ENCODE measurements at regions not wholly inside any gene's neighbourhood (a gene's known extent, or its start where the extent isn't known, plus 50 kb on each side); places are given as distances from the start of the nearest gene placed in this dataset.
A peak's percentile ranks its signal among the peaks of the same experiment; 100 is the strongest.
"Not testable (repeated sequence)": the region's sequence is repeated elsewhere in the genome, so short reads cannot be mapped to it uniquely, and the experiment has no call there.

DNA sequence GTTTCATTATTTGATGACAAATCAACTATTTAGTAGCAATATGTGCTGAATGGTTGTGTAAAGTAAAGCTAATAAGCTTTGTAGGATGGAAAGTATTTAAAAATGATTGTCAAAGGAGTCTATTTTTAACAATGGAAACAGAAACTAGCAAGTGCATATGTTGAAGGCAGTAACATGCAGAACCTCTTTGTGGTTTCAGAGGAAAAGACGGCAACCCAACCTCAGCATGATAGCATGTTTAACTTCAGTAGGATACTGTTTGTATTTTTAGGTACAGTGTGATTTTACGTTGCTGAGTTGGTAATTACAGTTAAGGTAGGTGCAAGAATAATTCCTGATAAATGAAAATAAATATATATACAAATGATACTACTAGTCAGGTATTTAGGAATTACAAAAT, 545.4 kb downstream of the CDY1 start:
- not testable (repeated sequence) for DNase-seq (ENCODE audit: low read depth)

DNA sequence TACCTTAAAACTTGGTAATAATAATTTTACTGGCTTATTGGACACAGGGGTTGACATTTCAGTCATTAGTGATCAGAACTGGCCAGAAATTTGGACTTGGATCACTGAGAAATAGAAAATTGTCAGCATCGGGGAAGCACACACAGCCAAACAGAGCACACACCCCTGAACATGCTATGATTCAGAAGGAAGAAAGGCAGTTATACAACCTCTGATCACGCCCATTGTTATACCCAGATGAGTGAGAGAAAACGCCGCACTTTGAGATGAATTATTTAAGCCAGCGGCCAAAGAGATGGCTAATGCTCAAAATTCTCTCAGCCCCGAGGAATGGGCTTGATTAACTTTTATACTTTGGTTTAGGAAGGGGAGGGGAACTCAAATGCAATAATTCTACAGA, 557.4 kb downstream of the CDY1 start:
- not testable (repeated sequence) for DNase-seq (ENCODE audit: low read depth)

DNA sequence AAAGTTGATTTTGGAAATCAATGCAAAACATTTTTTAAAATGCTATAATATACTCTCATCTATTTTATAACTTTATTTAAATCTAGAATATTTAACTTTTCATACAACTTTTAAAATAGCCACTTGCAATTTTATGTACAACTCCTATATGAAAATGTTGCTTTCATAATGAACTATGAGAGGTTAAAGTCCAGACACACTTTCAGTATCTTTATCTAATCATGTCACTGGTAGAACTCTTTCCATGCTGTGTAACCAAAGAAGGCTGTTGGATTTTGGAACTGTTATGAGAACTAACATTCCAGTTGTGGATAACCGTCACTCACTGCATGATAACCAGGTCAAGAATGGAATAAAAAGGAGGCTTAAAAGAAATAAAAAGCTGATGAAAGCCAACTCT, 603.1 kb downstream of the CDY1 start:
- not testable (repeated sequence) for DNase-seq (ENCODE audit: low read depth)

DNA sequence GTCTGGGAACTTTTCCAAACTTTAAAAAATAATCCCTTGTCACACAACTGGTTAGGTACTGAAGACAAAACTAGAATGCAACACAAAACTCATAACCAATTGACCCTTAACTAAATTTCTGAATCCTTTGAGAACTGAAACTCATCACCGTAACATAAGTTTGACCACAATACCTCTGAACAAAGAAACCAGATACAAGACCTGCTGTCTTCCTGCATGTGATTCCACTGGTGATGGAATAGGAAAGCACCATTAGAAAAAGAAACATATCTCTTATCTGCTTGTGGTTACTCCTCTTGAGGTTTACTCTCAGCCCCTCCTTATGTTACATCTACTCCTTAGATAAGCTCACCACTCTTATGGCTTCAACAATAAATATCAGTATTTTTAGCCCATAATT, 603.6 kb downstream of the CDY1 start:
- not testable (repeated sequence) for DNase-seq (ENCODE audit: low read depth)

DNA sequence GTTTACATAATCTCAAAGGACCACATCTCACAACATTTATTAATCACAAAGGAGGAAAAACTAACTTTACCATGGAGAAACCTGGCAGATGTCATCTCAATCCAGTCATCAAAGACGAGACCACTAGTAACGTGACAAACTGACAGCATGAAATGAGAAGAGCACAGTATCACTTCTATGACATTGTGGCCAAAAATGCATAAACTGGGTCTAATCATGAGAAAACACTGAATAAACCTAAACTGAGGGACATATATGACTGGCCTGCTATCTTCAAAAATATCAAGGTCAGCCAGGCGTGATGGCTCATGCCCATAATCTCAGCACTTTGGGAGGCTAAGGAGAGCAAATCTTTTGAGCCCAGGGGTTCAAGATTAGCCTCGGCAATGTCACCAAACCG, 619.0 kb downstream of the CDY1 start:
- not testable (repeated sequence) for DNase-seq (ENCODE audit: low read depth)

DNA sequence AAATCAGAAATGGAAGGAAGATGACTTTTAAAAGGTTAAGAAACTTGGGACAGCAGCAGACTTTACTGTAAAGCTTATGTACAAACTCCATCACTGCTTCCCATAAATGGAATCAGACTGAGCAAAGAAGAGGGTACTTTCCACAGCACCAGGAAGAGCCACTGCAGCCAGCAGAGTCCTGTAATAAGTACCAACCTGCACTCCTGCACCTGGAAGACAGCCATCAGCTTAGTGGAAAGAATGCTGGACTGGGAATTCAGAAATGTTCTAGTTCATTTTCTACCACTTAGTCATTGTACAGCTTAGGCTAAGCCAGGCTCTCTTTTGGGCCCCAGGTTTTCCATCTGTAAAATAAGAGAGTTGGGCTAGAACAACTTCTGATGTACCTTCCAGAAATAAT, 632.3 kb downstream of the CDY1 start:
- not testable (repeated sequence) for DNase-seq (ENCODE audit: low read depth)

DNA sequence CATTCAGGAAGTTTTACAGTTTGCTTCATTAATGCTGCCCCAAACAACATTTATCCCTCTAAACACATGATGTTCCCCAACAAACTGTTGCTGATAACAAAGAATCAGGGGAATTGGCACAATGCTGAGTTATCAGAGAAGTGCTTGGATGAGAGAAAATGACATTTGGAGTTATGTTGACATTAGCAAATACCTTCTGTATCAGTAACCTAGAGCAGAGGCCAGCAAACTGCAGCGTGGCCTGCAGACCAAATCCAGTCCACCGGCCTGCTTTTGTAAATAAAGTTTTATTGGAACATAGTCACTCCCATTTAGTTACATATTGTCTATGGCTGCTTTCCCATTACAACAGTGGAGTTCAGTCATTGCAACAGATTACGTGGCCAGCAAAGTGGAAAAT, 643.5 kb downstream of the CDY1 start:
- not testable (repeated sequence) for DNase-seq (ENCODE audit: low read depth)

DNA sequence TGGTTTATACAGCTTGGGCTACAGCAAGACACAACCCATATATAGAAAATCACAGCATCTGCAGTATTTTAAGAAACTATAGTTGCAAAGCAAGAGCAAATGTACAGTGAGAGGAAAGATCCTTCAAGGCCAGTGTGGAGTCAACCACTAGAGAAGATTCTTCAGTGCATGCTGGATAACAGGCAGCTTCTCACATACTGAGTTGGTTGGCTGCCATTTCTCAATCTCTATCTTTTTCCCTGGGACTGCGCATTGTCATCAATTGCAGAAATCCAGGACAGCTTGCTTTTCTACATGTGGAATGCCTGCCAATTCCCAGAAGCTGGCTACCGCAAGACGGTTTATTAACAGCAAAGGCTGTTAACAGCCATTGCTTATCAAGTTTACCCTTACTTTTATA, 646.5 kb downstream of the CDY1 start:
- DNase-seq (ENCODE audit: low read depth) = not testable (repeated sequence)

DNA sequence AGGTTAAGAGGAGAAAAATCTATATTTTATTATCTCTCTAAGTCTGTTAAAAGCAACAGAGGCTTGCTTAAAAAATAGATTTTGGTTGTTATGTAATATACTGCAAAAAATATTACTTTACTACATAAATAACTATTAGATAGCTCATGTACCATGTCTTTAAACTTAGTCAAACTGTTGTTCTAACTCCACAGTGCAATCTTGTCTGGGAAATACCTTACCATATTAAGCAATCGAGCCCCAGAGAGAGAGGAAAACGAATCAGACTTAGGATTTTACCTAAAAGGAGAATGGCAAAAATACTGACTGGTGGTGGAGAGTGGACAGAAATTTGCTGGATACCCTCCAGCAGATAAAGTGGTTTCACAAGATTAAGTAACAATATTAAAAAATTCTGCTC, 647.0 kb downstream of the CDY1 start:
- not testable (repeated sequence) for DNase-seq (ENCODE audit: low read depth)

DNA sequence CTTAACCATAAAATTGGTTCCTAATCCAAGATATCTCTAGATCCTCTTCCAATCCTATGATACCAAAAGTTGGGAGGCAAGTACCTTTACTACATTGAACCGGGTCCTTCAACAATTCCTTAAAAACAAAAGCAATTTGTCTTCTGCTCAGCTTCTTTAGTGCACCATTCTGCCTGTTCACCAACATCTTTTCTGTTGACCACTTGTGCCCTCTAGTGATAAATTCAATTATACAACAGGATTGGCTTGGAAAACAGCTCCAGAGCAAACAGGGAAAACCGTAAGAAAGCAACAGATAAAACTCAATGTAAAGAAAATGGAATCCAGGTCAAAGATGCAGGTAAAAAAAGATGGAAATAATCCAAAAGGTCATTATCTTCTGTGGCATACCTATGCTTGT, 651.2 kb downstream of the CDY1 start:
- DNase-seq (ENCODE audit: low read depth) = not testable (repeated sequence)

DNA sequence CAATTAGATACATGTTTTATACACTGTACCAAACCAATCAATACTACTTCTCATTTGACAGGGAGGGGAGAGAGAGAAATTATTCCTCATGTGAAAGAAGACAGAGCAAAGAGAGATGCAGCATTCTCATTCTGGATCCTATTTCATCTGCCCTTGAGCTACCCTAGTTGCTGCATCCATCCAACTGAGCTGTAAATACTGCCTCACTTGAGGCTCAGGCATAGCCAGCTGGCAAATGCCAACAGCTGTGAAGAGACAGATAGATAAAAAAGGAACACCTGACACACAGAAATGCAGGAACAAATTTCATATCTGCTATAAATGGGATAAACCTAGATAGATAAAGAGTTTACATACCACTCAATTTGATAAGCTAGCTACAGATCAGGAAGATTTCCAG, 684.1 kb downstream of the CDY1 start:
- not testable (repeated sequence) for DNase-seq (ENCODE audit: low read depth)

DNA sequence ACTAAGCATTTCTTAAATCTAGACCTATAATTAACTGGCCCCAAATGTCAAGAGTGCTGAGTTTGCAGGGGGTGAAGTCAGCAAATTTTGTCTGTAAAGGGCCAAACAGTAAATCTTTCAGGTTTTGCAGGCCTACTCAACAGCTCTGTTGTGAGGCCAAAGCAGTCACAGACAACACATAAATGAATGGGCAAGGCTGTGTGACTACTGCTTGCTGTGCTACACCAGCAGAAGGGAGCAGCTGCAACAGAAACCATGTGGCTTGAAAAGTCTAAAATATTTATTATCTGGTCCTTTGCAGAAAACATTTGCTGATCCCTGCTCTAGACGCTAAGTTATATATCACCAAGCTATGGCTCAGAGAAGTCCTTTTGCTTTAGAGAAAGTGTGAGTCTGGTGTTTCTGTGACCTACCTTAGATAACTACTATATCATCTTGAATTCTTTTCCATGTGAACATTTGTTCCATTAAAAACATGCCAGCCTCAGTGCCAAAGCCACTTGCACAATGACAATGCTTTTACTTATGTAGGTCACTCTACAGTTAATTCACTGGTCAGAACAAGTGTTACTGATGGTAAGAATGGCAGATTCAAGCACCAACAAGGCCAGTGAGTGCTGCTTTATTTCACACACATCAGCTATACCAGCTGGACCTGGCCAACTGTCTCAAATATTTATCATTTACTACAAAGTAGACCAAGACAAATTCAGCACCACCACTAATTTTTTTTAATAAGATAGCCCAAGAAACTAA, 684.9 kb downstream of the CDY1 start:
- DNase-seq (ENCODE audit: low read depth) = not testable (repeated sequence)

DNA sequence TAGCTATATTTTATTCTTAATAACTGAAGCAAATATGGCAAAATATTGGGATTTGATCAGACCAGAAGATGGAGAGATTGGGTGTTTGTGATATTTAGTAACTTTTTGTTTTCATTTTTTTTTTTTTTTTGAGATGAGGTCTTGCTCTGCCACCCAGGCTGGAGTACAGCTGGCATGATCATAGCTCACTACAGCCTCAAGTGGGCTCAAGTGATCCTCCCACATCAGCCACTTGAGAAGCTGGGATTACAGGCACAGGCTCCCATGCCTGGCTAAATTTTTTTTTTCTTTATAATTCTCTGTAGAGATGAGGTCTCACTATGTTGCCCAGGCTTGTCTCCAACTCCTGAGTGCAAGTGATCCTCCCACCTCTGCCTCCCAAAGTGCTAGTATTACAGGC, 686.4 kb downstream of the CDY1 start:
- not testable (repeated sequence) for DNase-seq (ENCODE audit: low read depth)

DNA sequence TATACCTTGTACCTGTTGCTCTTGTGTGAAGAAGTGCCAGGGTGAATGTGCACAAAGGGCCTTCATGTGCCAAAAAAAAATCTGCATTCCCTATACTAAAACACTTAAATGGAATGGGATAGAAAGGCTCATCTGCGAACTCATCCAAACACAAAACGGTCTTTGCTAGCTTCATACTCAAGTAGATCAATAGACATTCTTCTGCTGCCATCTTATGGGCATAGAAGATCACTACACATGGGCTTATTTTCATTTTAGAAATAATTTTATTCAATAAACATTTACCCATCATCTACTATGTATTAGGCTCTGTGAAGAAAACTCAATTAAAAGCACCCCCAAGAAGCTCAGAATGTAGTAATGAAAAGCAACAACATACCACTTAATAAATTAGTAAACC, 693.1 kb downstream of the CDY1 start:
- DNase-seq (ENCODE audit: low read depth) = peak; percentile 1

DNA sequence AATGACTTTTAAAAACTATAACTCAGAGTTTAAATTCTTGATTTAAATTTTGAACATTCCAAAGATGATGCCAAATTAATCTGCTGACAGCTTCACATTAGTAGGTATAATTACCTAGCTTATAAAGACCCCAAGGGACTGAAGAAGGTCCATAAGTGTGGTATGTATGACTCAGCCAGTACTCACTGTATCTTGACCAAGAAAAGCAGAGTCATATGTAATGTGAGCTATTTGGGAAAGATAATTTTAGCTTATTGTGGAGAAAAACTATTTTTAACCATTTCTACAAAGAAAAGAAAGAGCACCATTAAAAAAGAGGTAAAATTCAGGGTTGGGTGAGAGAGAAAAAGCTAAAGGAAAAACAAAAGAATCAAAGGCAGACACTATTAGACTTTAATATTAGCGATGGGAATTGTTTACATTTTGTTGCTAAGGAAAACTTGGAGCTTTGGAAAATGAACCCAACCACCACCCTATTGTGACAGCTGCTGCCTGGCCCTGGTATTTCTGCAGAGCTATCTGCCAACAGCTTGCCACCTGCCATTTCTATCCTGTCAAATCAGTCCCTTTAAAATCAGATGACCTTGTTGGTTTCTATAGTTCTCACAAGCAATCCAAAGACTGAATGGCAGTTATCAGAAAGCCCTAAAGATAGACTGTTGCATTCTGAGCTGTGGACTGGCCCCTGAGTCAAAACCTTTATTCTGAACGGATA, 697.7 kb downstream of the CDY1 start:
- DNase-seq (ENCODE audit: low read depth) = not testable (repeated sequence)

DNA sequence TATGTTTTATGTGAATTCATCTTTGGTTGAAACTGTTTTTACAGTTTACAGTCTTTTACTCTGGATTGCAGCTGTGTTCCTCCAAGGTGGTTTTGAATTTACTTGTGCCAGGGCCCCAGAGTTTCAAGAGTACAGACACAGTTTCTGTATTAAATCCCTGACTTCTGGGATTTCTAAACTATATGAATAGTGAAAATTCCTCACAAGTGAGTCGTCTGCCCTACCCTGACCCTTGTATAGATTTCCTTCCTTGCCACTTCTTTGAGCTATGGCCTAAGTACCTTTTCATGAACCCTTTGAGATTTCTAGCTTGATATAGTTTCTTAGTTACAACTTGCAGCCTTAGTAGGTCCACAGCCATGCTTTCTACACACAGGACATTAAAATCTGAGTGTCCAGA, 700.8 kb downstream of the CDY1 start:
- DNase-seq (ENCODE audit: low read depth) = not testable (repeated sequence)

DNA sequence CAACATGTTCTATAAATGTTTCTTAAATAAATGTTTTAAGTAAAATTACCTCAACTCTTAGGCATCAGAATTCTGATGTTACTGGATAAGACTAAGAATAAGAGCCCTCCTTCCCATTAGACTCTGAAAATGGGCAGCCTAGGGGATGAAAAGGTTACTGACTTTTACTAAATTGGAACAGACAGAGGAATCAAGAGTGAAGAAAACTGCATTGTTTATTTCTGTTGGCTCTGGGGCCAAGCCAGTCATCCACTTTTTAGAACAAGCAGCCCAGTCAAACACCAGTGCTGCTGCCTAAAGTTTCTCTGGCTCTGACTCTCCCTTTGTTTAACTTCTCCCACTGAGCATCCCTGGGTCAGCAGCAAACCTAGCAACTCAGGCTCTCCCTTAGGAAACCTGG, 731.0 kb downstream of the CDY1 start:
- DNase-seq (ENCODE audit: low read depth) = not testable (repeated sequence)

DNA sequence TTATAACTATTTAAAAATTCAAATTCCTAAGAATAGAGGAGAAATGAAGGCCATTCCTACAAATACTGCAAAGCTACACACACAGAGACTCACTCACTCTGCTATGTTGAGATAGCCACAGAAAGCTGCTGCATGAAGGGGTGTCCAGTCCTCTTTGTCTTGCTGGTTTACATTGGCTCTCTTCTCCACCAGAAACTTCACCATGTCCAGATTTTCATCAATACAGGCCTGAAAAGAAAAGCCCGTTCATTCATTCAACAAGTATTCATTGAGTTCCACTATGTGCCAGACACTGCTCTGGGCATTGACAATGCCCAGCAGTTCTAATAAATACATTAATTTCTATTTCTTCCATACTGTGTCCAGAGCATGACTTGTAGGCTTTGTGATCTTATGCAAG, 732.3 kb downstream of the CDY1 start:
- DNase-seq (ENCODE audit: low read depth) = no peak

DNA sequence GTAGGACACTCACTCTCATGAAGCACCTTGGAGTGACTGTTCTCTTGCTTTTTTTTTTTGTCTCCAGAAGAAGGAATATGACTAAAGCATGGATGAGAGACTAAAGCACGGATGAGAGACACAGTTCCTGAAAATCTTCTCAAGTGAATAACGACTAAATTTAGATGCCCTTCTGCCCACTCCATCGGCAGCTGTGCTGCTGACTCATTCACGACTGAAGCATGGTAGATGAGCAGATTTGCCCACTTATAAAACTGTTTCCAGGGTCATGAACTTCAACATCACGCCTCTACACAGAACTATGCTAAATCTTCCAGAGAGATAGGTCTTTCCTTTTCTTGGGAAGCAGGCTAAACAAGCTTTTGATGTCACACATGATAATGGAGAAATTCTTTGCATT, 738.0 kb downstream of the CDY1 start:
- not testable (repeated sequence) for DNase-seq (ENCODE audit: low read depth)

DNA sequence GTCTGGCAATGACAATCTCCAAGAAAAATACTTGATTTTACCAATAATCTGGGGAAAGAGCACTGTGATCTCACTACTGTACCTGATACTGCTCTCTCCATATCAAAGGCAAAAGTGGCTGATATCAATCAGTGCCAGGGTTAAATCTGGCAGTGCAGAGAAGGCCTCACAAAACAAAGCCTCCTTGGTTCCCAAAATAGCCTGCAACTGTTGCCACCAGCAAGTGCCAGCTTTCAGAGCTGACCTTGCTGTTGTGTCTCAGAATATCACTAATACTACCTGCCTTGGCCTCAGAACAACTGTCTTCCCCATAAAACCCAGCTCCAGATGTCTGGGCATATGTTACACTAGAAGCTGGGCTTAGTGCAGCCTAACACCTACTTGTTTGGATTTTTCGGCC, 738.6 kb downstream of the CDY1 start:
- DNase-seq (ENCODE audit: low read depth) = not testable (repeated sequence)

DNA sequence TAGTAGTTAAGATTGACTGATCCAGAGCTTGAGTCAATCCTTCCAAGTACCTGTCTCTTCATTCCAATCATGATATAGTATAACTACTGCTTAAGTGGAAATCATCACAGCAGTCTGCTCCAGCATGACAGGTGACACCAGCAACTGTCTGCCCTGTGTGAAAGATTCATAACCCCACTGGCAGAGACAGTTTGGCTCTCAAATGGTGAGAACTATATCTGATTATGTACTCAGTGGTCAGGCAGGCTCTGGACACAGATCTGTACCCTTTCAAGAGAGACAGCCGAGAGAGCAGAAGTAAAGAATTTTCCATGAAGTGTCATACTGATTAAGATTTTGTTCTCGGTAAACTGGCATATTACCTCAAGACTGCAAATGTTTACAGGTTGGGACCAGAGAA, 741.5 kb downstream of the CDY1 start:
- not testable (repeated sequence) for DNase-seq (ENCODE audit: low read depth)

DNA sequence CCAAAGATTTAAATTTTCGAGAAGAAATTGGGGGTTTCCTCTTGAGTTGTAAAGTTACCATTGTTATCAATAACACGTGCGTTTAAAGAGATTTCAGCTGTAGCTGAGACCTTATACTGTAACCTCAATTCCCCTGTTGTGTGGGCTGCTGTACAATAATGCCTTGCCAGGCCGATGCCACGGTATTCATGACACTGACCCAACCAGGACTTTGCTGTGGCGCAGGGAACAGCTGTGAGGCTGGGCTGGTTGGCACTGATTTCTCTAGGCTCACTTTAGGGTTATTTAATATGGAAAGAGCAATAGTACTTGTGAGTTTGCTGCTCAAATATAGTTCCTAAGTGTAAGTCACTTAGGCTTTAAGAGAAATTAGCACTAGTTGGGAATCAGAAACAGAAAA, 744.2 kb downstream of the CDY1 start:
- not testable (repeated sequence) for DNase-seq (ENCODE audit: low read depth)

DNA sequence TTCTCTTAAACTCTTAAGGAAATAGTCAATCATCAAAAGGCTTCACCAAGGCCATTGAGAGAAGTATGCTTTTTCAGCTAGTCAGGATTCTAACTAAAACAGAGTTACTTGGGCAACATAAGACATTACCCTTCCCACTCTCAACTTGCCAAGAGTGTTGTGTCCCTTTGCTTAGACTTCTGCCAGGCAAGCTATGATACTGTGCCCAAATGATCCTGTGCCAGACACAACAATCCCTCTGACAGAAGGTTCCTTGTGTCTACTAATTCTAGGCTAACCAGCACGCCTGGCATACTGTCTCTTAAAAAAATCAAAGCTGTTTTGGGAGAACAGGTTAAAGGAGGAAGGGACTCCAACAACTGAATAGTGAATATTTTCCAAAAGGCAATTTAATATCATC, 750.6 kb downstream of the CDY1 start:
- DNase-seq (ENCODE audit: low read depth) = not testable (repeated sequence)

All from fibroblast of the conjunctiva (primary cell).